Endothelial cell of umbilical vein (primary cell): ENCODE measurements at regions not wholly inside any gene's neighbourhood (a gene's known extent, or its start where the extent isn't known, plus 50 kb on each side); places are given as distances from the start of the nearest gene placed in this dataset.

Experiments used
- BruUV-seq: library from RNA; stranded (reverse); fragments of 400-500 nt; replicated peaks from 2 replicates; lab custom pipeline; 2021; lab: Mats Ljungman, UMichigan
- CTCF ChIA-PET: fragments of 300-600, 350-600 bp; sonication (Branson Sonifier 250); formaldehyde crosslinking; loops from one replicate; lab custom pipeline; 2021; ENCODE audit warnings: antibody characterized with exemption, inconsistent platforms; lab: Charles Lee
- POLR2A ChIA-PET: fragments of 300-600, 350-600 bp; sonication (Branson Sonifier 250); formaldehyde crosslinking; loops from one replicate; lab custom pipeline; 2021; ENCODE audit warnings: antibody characterized with exemption, inconsistent platforms; lab: Charles Lee
- DNase-seq: peaks from one replicate; pipeline ENCODE4 v3.0.0-alpha.2; 2011; ENCODE audit warnings: low read depth, low spot score
- FAIRE-seq: peaks from 2 replicates; lab custom pipeline; 2011; peaks lifted over from hg19 to GRCh38; lab: Jason Lieb, UNC
- H2AFZ ChIP-seq: 2 replicates; pipeline ENCODE4 v1.6.0; 2012; ENCODE audit warnings: low read depth, low read length, control low read depth, inconsistent platforms
- H3K27ac ChIP-seq: 2 replicates; pipeline ENCODE4 v1.5.1; 2011; ENCODE audit warnings: low read depth, mild to moderate bottlenecking, control low read depth, low read length, moderate library complexity; ENCODE audit not compliant: insufficient read depth
- H3K27me3 ChIP-seq, 2 experiments: 2 replicates each; pipeline versions ENCODE4 v1.6.0 to v1.6.1; 2011; ENCODE audit warnings: low read length in 2 of 2, mixed read lengths in 1 of 2; ENCODE audit not compliant: control insufficient read depth in 2 of 2, insufficient read depth in 2 of 2
- H3K36me3 ChIP-seq, 2 experiments: 2 replicates in 1 of 2; 3 replicates in 1 of 2; pipeline ENCODE4 v1.5.1; 2011; ENCODE audit warnings: low read length in 2 of 2, mild to moderate bottlenecking in 1 of 2, moderate library complexity in 1 of 2; ENCODE audit not compliant: control insufficient read depth in 2 of 2, insufficient read depth in 2 of 2; ENCODE audit errors: extremely low read depth in 1 of 2
- H3K4me1 ChIP-seq: 3 replicates; pipeline ENCODE4 v1.5.1; 2011; ENCODE audit warnings: mild to moderate bottlenecking, low read length; ENCODE audit not compliant: control insufficient read depth, insufficient read depth; ENCODE audit errors: extremely low read depth
- H3K4me2 ChIP-seq: 2 replicates; pipeline ENCODE4 v1.6.1; 2011; ENCODE audit warnings: low read length, control low read depth, mixed read lengths; ENCODE audit not compliant: insufficient read depth
- H3K4me3 ChIP-seq, 3 experiments: fragments of 200-600 bp in 1 of 3; sonication (generic), shearing (Covaris generic) in 1 of 3; replicated peaks in 1 of 3; 2 replicates each; pipeline ENCODE4 v1.5.1; 2011 to 2016; ENCODE audit warnings: control low read depth in 3 of 3, low read length in 3 of 3, mild to moderate bottlenecking in 2 of 3, inconsistent platforms in 1 of 3, low read depth in 1 of 3, moderate library complexity in 1 of 3; ENCODE audit not compliant: insufficient read depth in 1 of 3
- H3K79me2 ChIP-seq: 2 replicates; pipeline ENCODE4 v1.6.0; 2012; ENCODE audit warnings: low read length, inconsistent platforms; ENCODE audit not compliant: control insufficient read depth, insufficient read depth
- H3K9ac ChIP-seq: replicated peaks from 2 replicates; pipeline ENCODE3; 2011; ENCODE audit warnings: low read length, control low read depth; ENCODE audit not compliant: insufficient read depth; ENCODE audit errors: extremely low read depth
- H3K9me1 ChIP-seq: replicated peaks from 3 replicates; pipeline ENCODE4 v1.6.0; 2011; ENCODE audit warnings: mild to moderate bottlenecking, low read length; ENCODE audit not compliant: control insufficient read depth, insufficient read depth; ENCODE audit errors: extremely low read depth
- H3K9me3 ChIP-seq: replicated peaks from 2 replicates; pipeline ENCODE4 v1.5.1; 2012; ENCODE audit warnings: low read length, inconsistent platforms; ENCODE audit not compliant: control insufficient read depth, insufficient read depth
- H4K20me1 ChIP-seq: replicated peaks from 2 replicates; pipeline ENCODE3; 2011; ENCODE audit warnings: mild to moderate bottlenecking, low read length; ENCODE audit not compliant: control insufficient read depth, insufficient read depth; ENCODE audit errors: extremely low read depth
- CTCF ChIP-seq, 2 donors: IDR thresholded peaks; 1 replicate in 1 of 2; 2 replicates in 1 of 2; pipeline ENCODE4 v1.5.1; 2011; ENCODE audit warnings: low read length in 2 of 2, mild to moderate bottlenecking in 2 of 2, moderate library complexity in 2 of 2, control low read depth in 1 of 2, inconsistent platforms in 1 of 2, low read depth in 1 of 2; ENCODE audit not compliant: insufficient read depth in 1 of 2; ENCODE audit errors: extremely low read depth in 1 of 2
- EZH2 ChIP-seq: IDR thresholded peaks from 2 replicates; pipeline ENCODE4 v1.6.1; 2012; ENCODE audit warnings: borderline replicate concordance, low read depth, mild to moderate bottlenecking, moderate library complexity, low read length, inconsistent platforms; ENCODE audit not compliant: severe bottlenecking
- FOS ChIP-seq: IDR thresholded peaks from 2 replicates; pipeline ENCODE4 v1.6.1; 2011; ENCODE audit warnings: mild to moderate bottlenecking, low read length, moderate library complexity, borderline replicate concordance; ENCODE audit not compliant: insufficient read depth
- GATA2 ChIP-seq: IDR thresholded peaks from 2 replicates; pipeline ENCODE4 v1.7.0; 2011; ENCODE audit warnings: low read depth, mild to moderate bottlenecking, moderate library complexity, mixed read lengths, low read length; ENCODE audit not compliant: insufficient read length, insufficient read depth
- JUN ChIP-seq: IDR thresholded peaks from 2 replicates; pipeline ENCODE4 v1.6.1; 2011; ENCODE audit warnings: borderline replicate concordance, low read depth; ENCODE audit not compliant: insufficient read length, insufficient read depth
- MAX ChIP-seq: IDR thresholded peaks from 2 replicates; pipeline ENCODE4 v1.6.1; 2011; ENCODE audit not compliant: insufficient read depth, insufficient read length
- MYC ChIP-seq: IDR thresholded peaks from one replicate; pipeline ENCODE4 v1.6.1; 2011; ENCODE audit warnings: mild to moderate bottlenecking, low read depth, low read length
- POLR2A ChIP-seq: IDR thresholded peaks from 2 replicates; pipeline ENCODE4 v1.6.1; 2012; ENCODE audit warnings: low read depth, mild to moderate bottlenecking, control low read depth, low read length
- POLR2AphosphoS5 ChIP-seq: IDR thresholded peaks from 2 replicates; pipeline ENCODE4 v1.6.1; 2012; ENCODE audit warnings: low read depth, mild to moderate bottlenecking, control low read depth, low read length, moderate library complexity; ENCODE audit not compliant: insufficient read depth
- dilution Hi-C: fragments of 300-500 bp; cut with MboI; formaldehyde crosslinking; loops from one replicate; pipeline ENCODE4 v1.15.0; 2019; ENCODE audit warnings: low sequenced_read_pairs; ENCODE audit not compliant: extremely low pct_ligation_motif_present
- intact Hi-C: fragments of 100-400 bp; cut with micrococcal nuclease; formaldehyde crosslinking; loops from one replicate; pipeline ENCODE4 v1.10.0; 2022

- H2AFZ ChIP-seq = no peak overlapping the region
- no peak for FAIRE-seq
- H3K4me1 ChIP-seq = no peaks in the 10 kb centered on the region
- POLR2A ChIA-PET = no interaction called here
- H4K20me1 ChIP-seq = no peaks in the 10 kb centered on the region
- peaks cover 10% of the 10 kb centered on the region for H3K9me3 ChIP-seq
- H3K4me2 ChIP-seq = no peak overlapping the region
- no peaks in the 10 kb centered on the region for H3K27me3 ChIP-seq
- H3K36me3 ChIP-seq = no peaks in the 10 kb centered on the region
- no TSS peak for BruUV-seq
- H3K9me1 ChIP-seq = no peaks in the 10 kb centered on the region
- no peak overlapping the region for H3K4me3 ChIP-seq
- dilution Hi-C loops (no loop called here), intact Hi-C loops (no loop called here)
- no peak for DNase-seq
- H3K9ac ChIP-seq = no peak overlapping the region
- H3K79me2 ChIP-seq = no peaks in the 10 kb centered on the region
- CTCF ChIA-PET = no interaction called here
- TF ChIP-seq GATA2 = no peak
- no peak for TF ChIP-seq JUN
- no peak for TF ChIP-seq POLR2AphosphoS5
- TF ChIP-seq CTCF (IDR thresholded peaks at IDR 0.05; ENCODE audit: extremely low read depth in 1 of 2, insufficient read depth in 1 of 2, low read depth in 1 of 2, low read length in 2 of 2) = no peak
- no peak for TF ChIP-seq EZH2
- no peak for TF ChIP-seq MYC
- TF ChIP-seq MAX = no peak
- TF ChIP-seq FOS = no peak
- no peak for TF ChIP-seq POLR2A
- no peak overlapping the region for H3K27ac ChIP-seq
Measured at GRCh38 chr10:130761788-130762301, 549.7 kb downstream of the TCERG1L start.
